ENCODE measurements at regions not wholly inside any gene's neighbourhood (a gene's known extent, or its start where the extent isn't known, plus 50 kb on each side); places are given as distances from the start of the nearest gene placed in this dataset.
"Not testable (repeated sequence)": the region's sequence is repeated elsewhere in the genome, so short reads cannot be mapped to it uniquely, and the experiment has no call there.

DNA sequence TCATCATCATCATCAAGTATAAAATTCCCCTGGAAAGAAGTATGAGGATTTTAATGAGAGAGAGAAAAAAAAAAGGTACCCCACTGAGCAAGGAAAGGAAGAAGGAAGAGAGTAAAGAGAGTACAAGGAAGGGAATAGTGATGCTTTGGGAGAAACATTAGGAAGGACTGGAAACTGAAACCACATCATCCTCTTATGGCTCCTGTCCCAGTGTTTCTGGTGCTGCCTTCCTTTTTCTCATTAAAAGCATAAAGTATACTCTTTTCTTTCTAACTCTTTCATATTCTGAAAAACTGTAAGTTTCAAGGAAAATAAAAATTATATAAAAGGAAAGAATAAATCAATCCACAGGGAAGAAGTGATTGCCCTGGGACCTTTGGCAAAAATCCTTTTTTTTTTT, 616.4 kb upstream of the CBLB start:
- FAIRE-seq: no peak

DNA sequence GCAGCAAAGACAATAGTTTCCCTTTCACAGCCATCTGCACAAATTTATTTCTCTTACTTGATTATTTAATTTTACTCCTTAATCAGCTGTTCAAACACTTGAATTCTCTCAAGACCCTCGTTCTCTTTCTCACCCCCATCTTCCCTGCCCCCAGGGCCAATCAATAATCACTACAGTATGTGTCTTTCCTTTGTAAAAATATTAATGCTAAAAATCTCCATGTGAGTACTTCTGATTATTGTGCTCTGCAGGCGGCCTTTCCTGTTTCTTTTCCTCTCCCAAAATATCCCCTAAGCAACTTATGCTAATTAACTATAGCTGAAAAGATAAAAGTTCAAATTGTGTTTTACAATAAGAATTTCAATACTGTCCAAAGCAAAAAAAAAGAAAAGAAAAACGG, 617.0 kb upstream of the CBLB start:
- FAIRE-seq: no peak

DNA sequence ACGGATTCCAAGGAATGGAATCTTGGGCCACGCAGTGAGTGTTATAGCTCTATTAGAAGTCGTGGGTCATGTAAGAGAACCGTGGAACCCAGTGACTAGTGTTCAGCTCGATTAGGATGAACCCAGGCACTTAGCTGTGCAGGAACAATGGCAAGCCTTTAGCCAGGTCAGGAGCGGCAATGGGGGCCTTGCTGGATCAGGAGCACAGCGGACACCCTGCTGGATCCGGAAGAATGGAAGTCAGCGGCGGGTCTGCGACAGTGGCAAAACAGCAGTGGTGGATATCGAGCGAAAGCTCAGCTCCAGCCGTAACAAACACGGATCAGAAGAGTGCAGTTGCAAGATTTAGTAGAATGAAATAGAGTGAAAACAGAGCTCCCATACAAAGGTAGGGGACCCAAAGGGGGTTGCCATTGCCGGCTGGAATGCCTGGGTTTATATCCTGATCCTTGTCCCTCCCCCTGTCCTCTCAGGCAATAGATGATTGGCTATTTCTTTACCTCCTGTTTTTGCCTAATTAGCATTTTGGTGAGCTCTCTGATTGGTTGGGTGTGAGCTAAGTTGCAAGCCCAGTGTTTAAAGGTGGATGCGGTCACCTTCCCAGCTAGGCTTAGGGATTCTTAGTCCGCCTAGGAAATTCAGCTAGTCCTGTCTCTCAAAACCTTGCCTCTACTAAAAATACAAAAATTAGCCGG, 618.3 kb upstream of the CBLB start:
- FAIRE-seq: not testable (repeated sequence)

DNA sequence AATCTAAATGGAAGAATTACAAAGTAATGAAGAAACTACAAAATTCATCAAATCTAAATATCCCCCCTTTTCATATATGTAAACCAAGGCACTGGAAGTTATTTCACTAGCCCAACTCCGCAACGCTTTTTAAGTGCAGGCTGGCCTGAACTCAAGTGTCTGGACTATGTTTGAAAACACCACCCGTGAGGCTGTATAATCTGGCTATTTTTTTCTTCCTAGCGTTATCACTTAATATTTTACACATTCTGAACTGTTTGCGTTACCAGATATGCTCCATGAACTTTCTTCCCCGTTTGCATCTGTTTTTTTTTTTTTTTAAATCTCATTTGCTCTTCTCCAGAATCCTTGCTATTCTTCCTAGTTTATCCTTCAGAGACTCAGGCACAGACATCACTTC, 619.5 kb upstream of the CBLB start:
- no peak for FAIRE-seq

DNA sequence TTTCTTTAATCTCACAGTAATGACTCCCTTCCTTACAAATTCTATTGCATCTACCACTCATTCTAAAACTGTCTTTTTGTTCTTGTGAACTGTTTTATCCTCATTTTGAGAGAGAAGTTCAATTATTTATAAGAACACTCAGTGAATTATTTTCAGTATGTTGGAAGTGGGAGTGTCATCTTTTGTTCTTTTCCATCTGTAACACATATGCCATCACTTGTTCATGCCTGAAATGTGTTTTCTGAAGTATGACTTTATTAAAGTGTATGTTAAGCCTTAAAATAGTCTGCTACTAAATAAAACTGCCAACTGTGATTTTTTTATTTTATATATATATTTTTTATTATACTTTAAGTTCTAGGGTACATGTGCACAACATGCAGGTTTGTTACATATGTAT, 623.0 kb upstream of the CBLB start:
- no peak for FAIRE-seq

DNA sequence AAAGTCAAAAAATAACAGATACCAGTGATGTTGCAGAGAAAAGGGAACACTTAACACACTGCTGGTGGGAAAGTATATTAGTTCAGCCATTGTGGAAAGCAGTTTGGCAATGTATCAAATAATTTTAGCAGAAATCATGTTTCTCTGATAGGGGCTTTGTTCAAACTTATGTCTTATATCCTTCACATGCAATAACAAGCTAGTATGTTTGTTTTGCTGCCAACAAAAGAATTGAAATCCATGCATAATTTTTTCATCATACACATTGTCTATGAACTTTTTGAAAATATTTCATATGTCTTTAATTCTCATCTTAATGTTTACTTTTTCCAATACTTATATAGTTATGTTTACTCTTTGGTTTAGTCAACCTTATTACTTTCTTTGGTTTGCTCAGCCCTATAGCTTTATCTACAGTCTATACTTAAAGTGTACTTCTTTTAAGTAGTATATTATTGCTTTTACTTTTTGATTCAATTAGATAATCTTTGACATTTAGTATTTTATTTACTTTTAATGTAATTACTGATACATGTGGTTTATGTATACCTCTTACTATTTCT, 639.6 kb upstream of the CBLB start:
- FAIRE-seq: no peak

DNA sequence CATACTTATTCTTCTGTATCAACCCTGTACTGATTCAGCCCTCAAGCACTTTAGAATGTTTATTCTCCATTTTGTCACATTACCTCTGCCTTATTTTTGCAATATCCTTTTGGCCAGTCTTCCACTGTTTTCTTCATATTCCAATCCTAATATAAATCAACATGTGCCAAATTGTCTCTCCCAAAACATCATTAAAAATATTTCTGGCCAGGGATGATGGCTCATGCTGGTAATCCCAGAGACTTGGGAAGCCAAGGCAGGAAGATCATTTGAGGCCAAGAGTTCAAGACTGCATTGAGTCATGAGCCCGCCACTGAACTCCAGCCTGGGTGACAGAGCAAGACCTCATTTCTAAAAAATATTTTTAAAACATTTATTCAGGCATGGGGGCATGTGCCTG, 641.4 kb upstream of the CBLB start:
- FAIRE-seq: no peak

DNA sequence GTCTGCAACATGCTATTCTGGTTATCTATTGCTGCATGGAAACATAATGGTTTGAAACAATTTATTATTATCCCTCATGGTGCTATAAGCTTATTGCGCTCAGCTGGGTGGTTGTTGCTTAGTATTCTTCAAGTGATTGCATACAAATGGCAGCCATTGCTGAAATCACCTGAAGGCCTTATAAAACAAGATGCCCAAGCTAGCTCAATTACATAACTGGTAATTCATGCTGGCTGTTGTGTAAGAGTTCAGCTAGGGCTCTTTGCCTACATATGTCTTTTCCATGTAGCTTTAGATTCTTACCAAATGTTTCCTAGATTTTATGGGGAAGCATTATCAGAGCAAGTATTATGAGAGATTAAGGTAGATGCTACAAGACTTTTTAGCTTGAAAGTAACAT, 644.0 kb upstream of the CBLB start:
- no peak for FAIRE-seq

DNA sequence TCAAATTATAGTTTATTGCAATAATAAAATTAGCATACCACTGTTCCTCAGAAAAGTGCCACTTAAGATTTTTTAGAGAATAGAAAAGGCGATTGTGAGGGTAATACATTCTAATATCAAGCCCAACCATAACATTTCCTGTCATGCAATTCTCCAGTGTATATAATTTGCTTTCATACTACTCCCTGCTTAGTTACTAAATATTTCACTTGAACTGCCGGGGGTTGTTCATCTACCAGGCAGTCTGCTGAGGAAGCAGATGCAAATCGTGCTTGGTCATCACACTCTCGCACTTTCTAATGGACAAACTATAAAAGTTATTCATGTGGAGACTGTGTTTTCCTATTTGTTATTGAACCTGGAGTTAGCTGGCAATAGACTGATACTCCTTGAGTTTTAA, 645.6 kb upstream of the CBLB start:
- FAIRE-seq: no peak

DNA sequence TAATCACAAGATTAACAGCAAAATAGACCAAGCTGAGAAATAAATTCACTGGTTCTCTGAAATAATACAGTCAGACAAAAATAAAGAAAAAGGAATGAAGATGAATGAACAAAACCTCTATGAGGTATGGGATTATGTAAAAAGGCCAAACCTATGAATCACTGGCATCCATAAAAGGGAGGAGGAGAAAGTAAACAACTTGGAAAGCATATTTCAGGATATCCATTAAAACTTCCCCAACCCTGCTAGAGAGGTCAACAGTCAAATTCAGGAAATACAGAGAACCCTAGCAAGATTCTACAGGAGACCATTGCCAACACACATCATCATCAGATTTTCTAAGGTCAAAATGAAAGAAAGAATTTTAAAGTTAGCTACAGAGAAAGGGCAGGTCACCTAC, 649.7 kb upstream of the CBLB start:
- no peak for FAIRE-seq

DNA sequence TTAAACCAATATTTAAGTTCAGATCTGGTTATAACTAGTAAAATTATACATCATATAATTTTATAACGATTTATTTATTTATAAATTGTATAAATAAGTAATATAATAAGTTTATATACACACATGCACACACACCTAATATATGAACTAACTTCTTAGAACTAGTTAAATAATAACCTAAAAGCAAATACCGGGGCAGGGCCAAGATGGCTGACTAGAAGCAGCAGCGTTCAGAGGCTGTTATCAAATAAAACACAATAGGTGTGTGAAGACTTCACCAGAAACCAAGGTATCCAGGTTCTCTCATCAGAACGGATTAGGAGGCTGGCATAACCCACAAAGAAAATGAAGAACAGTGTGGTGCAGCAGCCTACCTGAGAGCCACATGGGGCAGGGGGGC, 653.6 kb upstream of the CBLB start:
- FAIRE-seq: peak; percentile 76

DNA sequence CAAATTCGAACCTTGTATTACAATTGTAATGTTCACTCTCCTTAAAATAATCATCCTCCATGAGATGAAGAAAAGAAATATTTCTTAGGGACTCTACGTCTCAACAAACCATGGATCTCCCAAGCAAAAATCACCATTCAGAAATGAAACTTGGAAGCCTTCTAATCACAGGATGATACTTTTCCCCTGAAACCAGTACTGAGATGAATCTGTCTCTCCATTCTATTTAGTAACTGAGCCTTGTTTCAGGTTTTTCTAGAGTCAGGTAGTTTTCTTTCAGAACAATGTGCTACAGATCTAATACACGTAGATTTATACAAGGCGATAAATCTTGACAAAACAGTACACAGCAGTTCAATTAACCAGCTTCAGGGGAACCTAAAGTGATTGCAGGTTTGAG, 660.1 kb upstream of the CBLB start:
- FAIRE-seq: no peak

DNA sequence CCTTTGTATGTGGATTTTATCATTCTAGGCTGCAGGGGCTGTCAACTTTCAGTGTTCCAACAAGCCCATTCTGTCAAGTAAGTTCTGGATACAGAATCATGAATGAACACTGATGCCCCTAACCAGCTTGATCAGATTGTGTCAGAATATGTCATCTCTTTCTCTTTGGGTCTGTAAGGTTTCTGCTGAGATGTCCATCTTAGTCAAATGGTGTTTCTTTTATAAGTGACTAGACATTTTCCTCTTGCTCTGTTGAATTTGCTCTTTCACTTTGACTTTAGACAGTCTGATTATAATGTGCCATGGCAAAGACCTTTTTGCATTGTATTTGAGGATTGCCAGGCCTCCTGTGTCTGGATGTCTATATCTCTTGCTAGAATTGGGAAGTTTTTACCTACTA, 660.9 kb upstream of the CBLB start:
- FAIRE-seq: no peak

DNA sequence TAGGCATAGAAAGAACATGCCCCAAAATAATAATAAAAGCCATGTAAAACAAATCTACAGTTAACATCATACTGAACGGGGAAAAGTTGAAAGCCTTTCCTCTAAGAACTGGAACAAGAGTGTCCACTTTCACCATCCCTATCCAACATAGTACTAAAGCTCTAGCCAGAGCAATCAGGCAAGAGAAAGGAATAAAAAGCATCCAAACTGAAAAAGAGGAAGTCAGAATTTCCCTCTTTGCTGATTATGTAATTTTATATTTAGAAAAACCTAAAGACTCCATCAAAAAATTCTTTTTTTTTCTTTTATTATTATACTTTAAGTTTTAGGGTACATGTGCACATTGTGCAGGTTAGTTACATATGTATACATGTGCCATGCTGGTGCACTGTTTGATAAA, 661.6 kb upstream of the CBLB start:
- no peak for FAIRE-seq

DNA sequence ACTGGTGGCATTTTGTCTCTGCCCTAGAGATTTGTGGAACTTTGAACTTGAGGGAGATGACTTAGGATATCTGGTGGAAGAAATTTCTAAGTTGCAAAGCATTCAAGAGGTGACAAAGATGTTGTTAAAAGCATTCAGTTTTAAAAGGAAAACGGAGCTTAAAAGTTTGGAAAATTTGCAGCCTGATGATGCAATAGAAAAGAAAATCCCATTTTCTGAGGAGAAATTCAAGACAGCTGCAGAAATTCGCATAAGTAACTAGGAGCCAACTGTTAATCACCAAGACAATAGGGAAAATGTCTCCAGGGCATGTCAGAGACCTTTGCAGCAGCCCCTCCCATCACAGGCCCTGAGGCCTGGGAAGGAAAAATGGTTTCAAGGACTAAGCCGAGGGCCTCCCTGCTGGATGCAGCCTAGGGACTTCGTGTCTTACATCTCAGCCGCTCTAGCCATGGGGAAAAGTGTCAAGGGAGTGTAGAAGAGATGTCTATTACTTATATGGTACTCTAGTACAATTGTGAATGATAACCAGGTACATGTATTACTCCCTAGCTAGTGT, 663.0 kb upstream of the CBLB start:
- not testable (repeated sequence) for FAIRE-seq

DNA sequence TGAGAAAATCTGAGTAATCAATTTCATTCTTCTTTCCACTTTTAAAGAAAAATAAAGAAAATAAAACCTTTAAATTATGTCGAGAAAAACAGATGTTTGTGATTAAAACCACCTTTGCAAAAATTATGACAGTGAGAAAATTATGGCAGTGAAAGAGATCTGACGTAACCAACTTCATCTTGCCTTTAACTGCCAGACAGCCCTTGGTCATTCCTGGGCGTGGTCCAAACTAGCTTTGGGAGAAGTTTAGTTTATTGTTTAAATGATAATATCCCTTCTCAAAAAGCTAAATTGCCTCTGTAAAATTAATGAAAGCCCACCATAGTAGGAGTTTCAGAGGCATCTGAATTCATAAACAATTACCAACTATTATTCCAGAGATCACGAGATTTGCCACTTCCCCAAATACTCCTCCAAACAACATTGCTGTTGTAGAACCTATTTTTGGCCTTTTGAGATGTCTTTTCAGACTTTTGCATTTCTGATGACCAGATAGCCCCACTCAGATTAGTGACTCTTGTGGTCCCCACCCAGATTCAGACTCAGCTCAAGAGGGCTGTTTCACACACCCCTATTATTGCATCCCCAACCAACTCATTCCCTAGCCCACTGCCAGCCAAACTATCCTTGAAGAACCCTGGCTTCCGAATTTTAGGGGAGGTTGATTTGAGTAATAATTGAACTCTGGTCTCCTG, 664.4 kb upstream of the CBLB start:
- no peak for FAIRE-seq

DNA sequence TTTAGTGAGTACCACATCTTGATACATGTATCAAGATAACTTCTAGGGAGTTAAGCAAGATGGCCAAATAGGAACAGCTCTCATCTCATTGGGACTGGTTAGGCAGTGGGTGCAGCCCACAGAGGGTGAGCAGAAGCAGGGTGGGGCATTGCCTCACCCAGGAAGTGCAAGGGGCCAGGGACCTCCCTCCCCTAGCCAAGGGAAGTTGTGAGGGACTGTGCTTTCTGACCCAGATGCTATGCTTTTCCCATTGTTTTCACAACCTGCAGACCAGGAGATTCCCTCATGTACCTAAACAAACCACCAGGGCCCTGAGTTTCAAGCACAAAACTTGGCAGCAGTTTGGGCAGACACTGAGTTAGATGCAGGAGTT, 665.0 kb upstream of the CBLB start:
- no peak for FAIRE-seq

DNA sequence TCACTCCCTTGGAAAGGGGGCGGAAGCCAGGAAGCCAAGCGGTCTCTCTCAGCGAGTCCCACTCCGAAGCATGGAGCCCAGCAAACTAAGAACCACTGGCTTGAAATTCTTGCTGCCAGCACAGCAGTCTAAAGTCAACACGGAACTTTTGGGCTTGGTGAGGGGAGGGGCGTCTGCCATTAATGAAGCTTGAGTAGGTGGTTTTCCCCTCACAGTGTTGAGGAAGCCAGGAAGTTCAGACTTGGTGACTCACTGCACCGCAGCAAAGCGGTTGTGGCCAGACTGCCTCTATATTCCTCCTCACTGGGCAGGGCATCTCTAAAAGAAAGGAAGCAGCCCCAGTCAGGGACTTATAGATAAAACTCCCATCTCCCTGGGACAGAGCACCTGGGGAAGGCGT, 665.4 kb upstream of the CBLB start:
- no peak for FAIRE-seq

DNA sequence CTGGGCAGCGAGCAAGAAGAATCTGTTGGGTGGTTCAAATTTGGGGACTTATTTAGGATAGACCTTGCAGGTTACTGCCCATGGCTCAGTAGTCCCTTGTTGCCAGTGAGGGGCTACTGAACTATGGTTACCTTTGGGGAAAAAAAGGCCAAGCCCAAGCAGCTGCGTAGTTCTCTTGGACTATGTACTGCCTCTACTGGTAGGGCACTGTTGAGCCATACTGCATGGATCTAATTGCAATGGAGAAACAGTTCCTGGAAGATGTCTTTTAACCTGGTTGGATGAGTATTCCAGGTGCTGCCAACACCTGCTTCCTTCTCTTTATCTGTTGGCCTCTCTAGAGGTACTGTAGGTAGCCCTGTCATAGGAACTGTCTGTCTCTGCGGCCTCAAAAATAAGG, 671.9 kb upstream of the CBLB start:
- no peak for FAIRE-seq

DNA sequence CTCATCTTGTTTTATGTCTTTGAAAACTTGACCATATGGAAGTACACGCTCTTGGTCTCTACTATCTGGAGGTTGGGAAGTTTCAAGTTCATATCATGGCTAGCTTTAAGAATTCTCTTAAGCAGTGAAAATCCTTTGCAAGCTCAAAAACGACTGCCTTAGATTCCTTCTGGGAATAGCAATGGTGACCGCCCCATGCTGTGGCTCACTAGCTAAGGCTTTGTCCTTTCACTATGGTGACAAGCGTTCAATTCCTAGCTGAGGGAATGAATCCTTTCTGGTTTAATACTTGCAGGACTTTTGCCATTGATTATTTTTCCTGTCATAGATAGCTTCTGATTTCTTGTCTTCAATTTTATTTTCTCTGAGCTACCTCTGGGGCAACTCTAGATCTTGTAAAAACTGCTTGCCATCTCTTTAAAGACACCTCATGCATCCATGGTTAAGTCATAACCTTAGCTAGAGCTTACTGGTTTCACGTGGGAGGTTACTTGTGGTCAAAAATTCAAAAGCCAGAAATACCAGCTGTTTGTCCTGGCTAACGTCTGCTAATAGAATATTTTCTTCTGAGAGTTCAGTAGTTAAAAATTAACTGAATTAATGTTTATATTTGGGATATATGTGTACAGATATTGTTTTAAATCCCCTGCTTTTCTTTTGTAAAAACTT, 673.4 kb upstream of the CBLB start:
- no peak for FAIRE-seq

DNA sequence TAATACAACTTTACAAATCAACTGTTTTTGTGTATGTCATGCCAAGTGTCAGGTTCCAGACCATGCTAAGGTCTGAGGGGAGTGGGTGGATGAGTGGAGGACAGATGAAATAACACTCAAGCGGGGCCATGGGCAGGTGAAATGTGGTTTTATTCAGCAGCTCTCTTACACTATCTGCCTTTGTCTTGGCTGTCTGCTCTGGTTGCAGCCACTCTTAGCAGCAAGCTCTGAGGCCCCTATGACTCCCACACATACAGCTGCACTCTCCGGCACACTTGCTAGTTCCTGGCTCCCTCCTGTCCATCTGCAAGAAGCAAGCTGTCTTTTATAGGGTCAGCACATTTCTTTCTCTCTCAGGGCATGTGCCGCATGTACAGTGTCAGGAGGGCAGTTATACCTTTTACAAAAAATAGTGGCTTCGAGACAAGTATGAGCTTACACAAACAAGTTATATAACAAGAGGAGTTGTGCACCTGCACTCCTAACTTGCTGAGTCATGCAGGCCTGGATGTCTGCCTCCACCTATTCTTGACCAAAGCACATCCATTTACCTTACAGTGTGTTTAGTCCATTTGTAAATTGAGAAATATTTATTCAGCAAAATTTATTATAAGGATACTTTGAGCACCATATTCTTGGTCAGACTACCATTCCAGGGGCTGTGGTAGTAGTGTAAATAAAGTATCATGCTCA, 683.7 kb upstream of the CBLB start:
- FAIRE-seq: no peak

DNA sequence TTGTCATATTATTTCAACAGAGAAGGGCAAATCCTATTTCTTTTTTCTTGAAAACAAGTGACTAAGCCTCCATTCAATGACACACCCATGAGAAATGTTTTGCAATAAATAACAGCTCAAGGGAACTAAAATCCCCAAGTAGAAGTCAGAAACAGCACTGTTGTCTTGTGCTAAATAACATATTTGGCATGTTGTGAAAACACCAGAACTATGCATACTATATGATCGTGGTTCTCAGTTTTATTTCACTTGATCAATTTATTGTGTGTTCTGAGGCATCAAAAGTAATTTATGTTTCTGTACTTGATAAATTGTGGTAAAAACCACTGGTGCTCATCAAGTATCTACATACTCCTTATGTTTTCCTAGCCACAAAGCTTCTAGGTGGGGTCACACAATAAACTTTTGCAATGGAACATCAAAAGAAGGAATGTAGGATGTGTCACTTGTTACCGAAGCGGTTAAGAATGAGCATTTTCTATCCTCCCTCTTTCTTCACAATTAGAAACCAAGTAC, 691.7 kb upstream of the CBLB start:
- peak; percentile 29 for FAIRE-seq

DNA sequence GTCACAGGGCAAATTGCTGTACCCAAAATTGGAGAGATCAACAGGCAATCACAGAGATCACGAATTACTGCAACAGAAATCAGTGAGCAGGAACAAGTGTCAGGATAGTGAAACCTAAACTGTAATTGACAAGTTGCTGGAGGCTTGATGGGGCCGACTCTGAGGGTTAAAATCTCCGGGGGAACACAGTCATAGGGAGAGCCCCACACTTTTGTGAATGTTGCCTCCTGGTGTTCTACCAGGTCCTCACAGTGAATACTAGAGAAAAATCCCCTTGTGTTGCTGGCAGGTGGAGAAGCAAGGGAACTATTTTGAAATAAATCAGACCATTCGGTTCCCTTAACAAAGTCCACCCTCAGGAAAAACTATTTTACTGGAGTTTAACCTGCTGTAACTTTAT, 697.5 kb upstream of the CBLB start:
- no peak for FAIRE-seq

Data from endometrium (tissue), 2 donors.